PFSK-1 (cell line): ENCODE measurements at regions not wholly inside any gene's neighbourhood (a gene's known extent, or its start where the extent isn't known, plus 50 kb on each side); places are given as distances from the start of the nearest gene placed in this dataset.
A peak's percentile ranks its signal among the peaks of the same experiment; 100 is the strongest.

Experiments used
- FOXP2 ChIP-seq: optimal IDR thresholded peaks from 2 replicates; pipeline ENCODE3; 2011; ENCODE audit warnings: borderline replicate concordance, control low read depth, inconsistent platforms; ENCODE audit not compliant: insufficient read depth; ENCODE audit errors: extremely low read length, extremely low read depth
- POLR2AphosphoS5 ChIP-seq: IDR thresholded peaks from 2 replicates; pipeline ENCODE4 v1.6.1; 2012; ENCODE audit warnings: low read depth, mild to moderate bottlenecking, control low read depth, low read length, moderate library complexity
- SIN3A ChIP-seq: IDR thresholded peaks from 2 replicates; pipeline ENCODE4 v1.6.1; 2012; ENCODE audit warnings: mild to moderate bottlenecking, low read length, moderate library complexity, borderline replicate concordance; ENCODE audit not compliant: insufficient read depth
- TAF1 ChIP-seq: IDR thresholded peaks from 2 replicates; pipeline ENCODE4 v1.6.1; 2012; ENCODE audit warnings: low read length, control low read depth, borderline replicate concordance; ENCODE audit not compliant: insufficient read depth
- TF ChIP-seq, protein P1 (sequence below), 2 experiments: IDR thresholded peaks; 2 replicates each; pipeline versions ENCODE4 v1.6.1 to v1.8.0; 2011 to 2012; ENCODE audit warnings: low read depth in 2 of 2, low read length in 2 of 2, control low read depth in 1 of 2, inconsistent platforms in 1 of 2, mild to moderate bottlenecking in 1 of 2, moderate library complexity in 1 of 2; ENCODE audit not compliant: insufficient read depth in 1 of 2

- TF ChIP-seq, protein P1, sequence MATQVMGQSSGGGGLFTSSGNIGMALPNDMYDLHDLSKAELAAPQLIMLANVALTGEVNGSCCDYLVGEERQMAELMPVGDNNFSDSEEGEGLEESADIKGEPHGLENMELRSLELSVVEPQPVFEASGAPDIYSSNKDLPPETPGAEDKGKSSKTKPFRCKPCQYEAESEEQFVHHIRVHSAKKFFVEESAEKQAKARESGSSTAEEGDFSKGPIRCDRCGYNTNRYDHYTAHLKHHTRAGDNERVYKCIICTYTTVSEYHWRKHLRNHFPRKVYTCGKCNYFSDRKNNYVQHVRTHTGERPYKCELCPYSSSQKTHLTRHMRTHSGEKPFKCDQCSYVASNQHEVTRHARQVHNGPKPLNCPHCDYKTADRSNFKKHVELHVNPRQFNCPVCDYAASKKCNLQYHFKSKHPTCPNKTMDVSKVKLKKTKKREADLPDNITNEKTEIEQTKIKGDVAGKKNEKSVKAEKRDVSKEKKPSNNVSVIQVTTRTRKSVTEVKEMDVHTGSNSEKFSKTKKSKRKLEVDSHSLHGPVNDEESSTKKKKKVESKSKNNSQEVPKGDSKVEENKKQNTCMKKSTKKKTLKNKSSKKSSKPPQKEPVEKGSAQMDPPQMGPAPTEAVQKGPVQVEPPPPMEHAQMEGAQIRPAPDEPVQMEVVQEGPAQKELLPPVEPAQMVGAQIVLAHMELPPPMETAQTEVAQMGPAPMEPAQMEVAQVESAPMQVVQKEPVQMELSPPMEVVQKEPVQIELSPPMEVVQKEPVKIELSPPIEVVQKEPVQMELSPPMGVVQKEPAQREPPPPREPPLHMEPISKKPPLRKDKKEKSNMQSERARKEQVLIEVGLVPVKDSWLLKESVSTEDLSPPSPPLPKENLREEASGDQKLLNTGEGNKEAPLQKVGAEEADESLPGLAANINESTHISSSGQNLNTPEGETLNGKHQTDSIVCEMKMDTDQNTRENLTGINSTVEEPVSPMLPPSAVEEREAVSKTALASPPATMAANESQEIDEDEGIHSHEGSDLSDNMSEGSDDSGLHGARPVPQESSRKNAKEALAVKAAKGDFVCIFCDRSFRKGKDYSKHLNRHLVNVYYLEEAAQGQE (IDR thresholded peaks at IDR 0.05; ENCODE audit: insufficient read depth in 1 of 2, low read depth in 2 of 2, low read length in 2 of 2) = no peak
- TF ChIP-seq SIN3A (no peak), POLR2AphosphoS5 (no peak), FOXP2 (no peak), TAF1 (no peak)
Measured at GRCh38 chr20:50290808-50291207, 100.2 kb downstream of the CEBPB start.

- TF ChIP-seq TAF1 = no peak
- TF ChIP-seq, protein P1 (IDR thresholded peaks at IDR 0.05; ENCODE audit: insufficient read depth in 1 of 2, low read depth in 2 of 2, low read length in 2 of 2) = no peak
- no peak for TF ChIP-seq FOXP2
- TF ChIP-seq SIN3A = no peak
Measured at GRCh38 chr20:50291254-50292078, 100.8 kb downstream of the CEBPB start.

DNA sequence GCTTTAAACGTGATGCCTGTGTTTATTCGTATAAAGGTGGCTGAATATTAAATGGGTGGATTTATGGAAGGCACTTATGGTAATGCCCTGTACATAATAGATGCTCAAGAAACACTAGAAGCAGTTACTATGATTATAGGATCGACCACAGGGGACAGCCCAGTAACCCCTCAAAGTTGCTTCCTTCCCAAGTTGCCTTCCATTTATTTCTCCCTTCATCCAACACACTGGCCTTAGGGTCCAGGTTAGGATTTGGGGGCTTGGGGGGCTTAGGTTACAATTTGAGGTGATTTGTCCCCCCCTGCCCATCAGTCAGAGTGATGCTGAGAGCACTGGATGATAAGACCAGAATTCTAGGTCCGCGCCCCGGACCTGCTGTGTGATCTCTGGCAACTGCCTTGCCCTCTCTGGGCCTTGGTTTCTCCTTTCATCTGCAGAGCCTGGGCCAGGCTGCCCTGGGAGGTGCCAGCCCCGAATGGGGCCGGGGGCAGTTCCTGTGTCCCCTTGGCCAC is 101.5 kb downstream of the CEBPB start:
- TF ChIP-seq SIN3A = no peak
- TF ChIP-seq TAF1 = no peak
- no peak for TF ChIP-seq FOXP2
- TF ChIP-seq POLR2AphosphoS5 = no peak
- TF ChIP-seq, protein P1 (IDR thresholded peaks at IDR 0.05; ENCODE audit: insufficient read depth in 1 of 2, low read depth in 2 of 2, low read length in 2 of 2) = no peak

DNA sequence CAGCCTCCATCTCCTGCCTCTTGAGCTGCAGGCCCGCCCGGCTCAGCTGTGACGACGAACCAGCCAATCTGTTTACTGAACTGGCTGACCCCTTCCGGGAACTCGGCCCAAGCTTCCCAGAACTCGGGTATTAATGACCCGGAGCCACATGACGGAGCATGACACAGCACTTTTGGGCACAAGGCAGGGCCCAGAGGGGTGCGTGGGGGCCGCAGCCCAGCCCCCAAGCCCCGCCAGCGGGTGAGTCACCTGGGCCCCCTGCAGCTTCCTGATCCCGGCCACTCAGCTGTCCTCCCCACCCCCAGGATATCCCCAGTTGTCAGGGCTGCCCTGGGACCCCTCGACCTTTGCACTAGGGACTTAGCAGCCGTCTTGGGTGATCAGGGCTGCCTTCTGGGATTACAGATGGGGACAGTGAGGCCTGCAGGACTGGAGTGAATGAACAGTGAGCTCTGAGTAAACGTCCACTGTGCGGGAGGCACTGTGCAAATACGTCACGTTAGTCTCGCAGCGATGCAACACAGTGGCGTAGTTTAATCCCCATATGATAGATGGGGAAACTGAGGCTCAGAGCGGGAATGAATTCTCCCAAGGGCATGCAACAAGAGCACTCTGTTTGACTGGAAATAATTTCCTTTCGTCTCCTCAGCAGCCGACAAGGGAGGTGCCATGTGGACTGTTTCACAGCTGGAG is 102.1 kb downstream of the CEBPB start:
- TF ChIP-seq, protein P1 (IDR thresholded peaks at IDR 0.05; ENCODE audit: insufficient read depth in 1 of 2, low read depth in 2 of 2, low read length in 2 of 2) = no peak
- peak; percentile 93 for TF ChIP-seq FOXP2
